IMR-90 (cell line): ENCODE measurements at regions not wholly inside any gene's neighbourhood (a gene's known extent, or its start where the extent isn't known, plus 50 kb on each side); places are given as distances from the start of the nearest gene placed in this dataset.

Experiments
- ATAC-seq: fragments of 200-7000 bp; cut with Tn5 transposase; 2 replicates; pipeline ENCODE4 v1.9.1; 2020; ENCODE audit warnings: low read depth, mild to moderate bottlenecking, moderate library complexity
- BruUV-seq: library from RNA; stranded (reverse); fragments of 400-500 nt; replicated peaks from 2 replicates; lab custom pipeline; 2021; lab: Mats Ljungman, UMichigan
- CTCF ChIA-PET: fragments of 300-600 bp; formaldehyde crosslinking; extraction: SDS; loops from one replicate; lab custom pipeline; 2021; ENCODE audit warnings: antibody characterized with exemption; lab: Yijun Ruan, JAX
- POLR2A ChIA-PET: fragments of 300-600 bp; sonication (Branson Sonifier 250); formaldehyde crosslinking; loops from one replicate; lab custom pipeline; 2022; ENCODE audit warnings: antibody characterized with exemption; ENCODE audit not compliant: unreplicated experiment; lab: Charles Lee
- DNase-seq: peaks from one replicate; pipeline ENCODE4 v3.0.0; 2013
- H2AFZ ChIP-seq: replicated peaks from 2 replicates; pipeline ENCODE3; 2013; ENCODE audit warnings: low read length, mild to moderate bottlenecking; ENCODE audit not compliant: poor library complexity
- H2AK5ac ChIP-seq: 2 replicates; pipeline ENCODE4 v1.6.1; 2013; ENCODE audit warnings: low read depth, low read length, inconsistent platforms
- H2AK9ac ChIP-seq: replicated peaks from 2 replicates; pipeline ENCODE3; 2013; ENCODE audit warnings: mild to moderate bottlenecking, low read depth, low read length, moderate library complexity; ENCODE audit not compliant: poor library complexity
- H2BK120ac ChIP-seq: 2 replicates; pipeline ENCODE4 v1.6.1; 2013; ENCODE audit warnings: low read depth, low read length, inconsistent platforms
- H2BK15ac ChIP-seq: 3 replicates; pipeline ENCODE4 v1.6.1; 2013; ENCODE audit warnings: low read depth, low read length, inconsistent platforms
- H2BK20ac ChIP-seq: 2 replicates; pipeline ENCODE4 v1.6.1; 2013; ENCODE audit warnings: low read depth, mild to moderate bottlenecking, inconsistent platforms, low read length, moderate library complexity
- H2BK5ac ChIP-seq: 2 replicates; pipeline ENCODE4 v1.6.1; 2013; ENCODE audit warnings: mild to moderate bottlenecking, low read depth, low read length, inconsistent platforms; ENCODE audit not compliant: poor library complexity, severe bottlenecking
- H3K14ac ChIP-seq: replicated peaks from 2 replicates; pipeline ENCODE4 v1.6.1; 2013; ENCODE audit warnings: low read depth, low read length, inconsistent platforms
- H3K18ac ChIP-seq: 2 replicates; pipeline ENCODE4 v1.6.1; 2013; ENCODE audit warnings: low read depth, low read length, control low read depth
- H3K23ac ChIP-seq: 2 replicates; pipeline ENCODE4 v1.6.1; 2013; ENCODE audit warnings: low read depth, low read length, inconsistent platforms
- H3K27ac ChIP-seq: 2 replicates; pipeline ENCODE4 v1.5.1; 2013; ENCODE audit warnings: mild to moderate bottlenecking, control low read depth, low read length; ENCODE audit not compliant: insufficient read depth
- H3K27me3 ChIP-seq: 2 replicates; pipeline ENCODE4 v1.6.1; 2013; ENCODE audit warnings: low read length; ENCODE audit not compliant: control insufficient read depth, insufficient read depth
- H3K36me3 ChIP-seq: 2 replicates; pipeline ENCODE4 v1.6.1; 2013; ENCODE audit warnings: low read length, mixed read lengths; ENCODE audit not compliant: control insufficient read depth, insufficient read depth
- H3K4ac ChIP-seq: 2 replicates; pipeline ENCODE4 v1.6.1; 2013; ENCODE audit warnings: low read depth, low read length, inconsistent platforms
- H3K4me1 ChIP-seq: 2 replicates; pipeline ENCODE4 v1.6.1; 2013; ENCODE audit warnings: low read length, mixed read lengths; ENCODE audit not compliant: control insufficient read depth, insufficient read depth
- H3K4me2 ChIP-seq: 2 replicates; pipeline ENCODE4 v1.6.1; 2013; ENCODE audit warnings: low read depth, mild to moderate bottlenecking, control low read depth, low read length, moderate library complexity
- H3K4me3 ChIP-seq: 2 replicates; pipeline ENCODE4 v1.5.1; 2013; ENCODE audit warnings: low read depth, mild to moderate bottlenecking, control low read depth, low read length, moderate library complexity; ENCODE audit not compliant: insufficient read depth
- H3K56ac ChIP-seq: 2 replicates; pipeline ENCODE4 v1.6.1; 2013; ENCODE audit warnings: low read length, inconsistent platforms; ENCODE audit not compliant: insufficient read depth; ENCODE audit errors: extremely low read depth
- H3K79me1 ChIP-seq, 2 experiments: 2 replicates each; pipeline ENCODE4 v1.6.1; 2013; ENCODE audit warnings: low read length in 2 of 2, inconsistent platforms in 1 of 2, low read depth in 1 of 2
- H3K9ac ChIP-seq: 2 replicates; pipeline ENCODE4 v1.6.1; 2013; ENCODE audit warnings: low read depth, low read length, control low read depth
- H3K9me1 ChIP-seq: 2 replicates; pipeline ENCODE4 v1.6.1; 2013; ENCODE audit warnings: low read length, inconsistent platforms; ENCODE audit not compliant: insufficient read depth
- H3K9me3 ChIP-seq: 2 replicates; pipeline ENCODE4 v1.6.1; 2013; ENCODE audit warnings: low read length; ENCODE audit not compliant: control insufficient read depth, insufficient read depth
- H4K20me1 ChIP-seq: 2 replicates; pipeline ENCODE4 v1.6.1; 2013; ENCODE audit warnings: low read length, inconsistent platforms; ENCODE audit not compliant: insufficient read depth
- H4K5ac ChIP-seq: 2 replicates; pipeline ENCODE4 v1.6.1; 2013; ENCODE audit warnings: mild to moderate bottlenecking, low read depth, low read length, control low read depth
- H4K8ac ChIP-seq, 2 experiments: 2 replicates each; pipeline ENCODE4 v1.6.1; 2013; ENCODE audit warnings: low read depth in 2 of 2, low read length in 2 of 2, control low read depth in 1 of 2, inconsistent platforms in 1 of 2
- H4K91ac ChIP-seq: 2 replicates; pipeline ENCODE4 v1.6.1; 2013; ENCODE audit warnings: low read depth, low read length, inconsistent platforms; ENCODE audit not compliant: insufficient read depth
- BHLHE40 ChIP-seq: fragments of 150-350 bp; IDR thresholded peaks from 2 replicates; pipeline ENCODE4 v1.6.1; 2016; ENCODE audit warnings: mild to moderate bottlenecking, low read depth, low read length
- CEBPB ChIP-seq: IDR thresholded peaks from 2 replicates; pipeline ENCODE4 v1.6.1; 2012; ENCODE audit warnings: low read depth, low read length, improper control_type of control experiment
- CHD1 ChIP-seq: IDR thresholded peaks from 2 replicates; pipeline ENCODE4 v1.6.1; 2012; ENCODE audit warnings: low read depth, low read length, improper control_type of control experiment
- FOS ChIP-seq: fragments of 150-350 bp; IDR thresholded peaks from 2 replicates; pipeline ENCODE4 v1.6.1; 2016; ENCODE audit warnings: low read depth, low read length
- MAFK ChIP-seq: IDR thresholded peaks from 2 replicates; pipeline ENCODE4 v1.6.1; 2012; ENCODE audit warnings: low read depth, low read length, improper control_type of control experiment
- MAZ ChIP-seq: IDR thresholded peaks from 2 replicates; pipeline ENCODE4 v1.6.1; 2012; ENCODE audit warnings: low read depth, mild to moderate bottlenecking, low read length, improper control_type of control experiment, moderate library complexity, borderline replicate concordance
- MXI1 ChIP-seq: IDR thresholded peaks from 2 replicates; pipeline ENCODE4 v1.6.1; 2012; ENCODE audit warnings: low read depth, mild to moderate bottlenecking, low read length, moderate library complexity, borderline replicate concordance
- NFE2L2 ChIP-seq: fragments of 150-350 bp; IDR thresholded peaks from 2 replicates; pipeline ENCODE4 v1.6.1; 2016; ENCODE audit warnings: low read depth, mild to moderate bottlenecking, low read length
- POLR2A ChIP-seq: IDR thresholded peaks from 2 replicates; pipeline ENCODE4 v1.6.1; 2012; ENCODE audit warnings: mild to moderate bottlenecking, low read depth, low read length
- RAD21 ChIP-seq: IDR thresholded peaks from 2 replicates; pipeline ENCODE4 v1.6.1; 2012; ENCODE audit warnings: low read length, improper control_type of control experiment
- RCOR1 ChIP-seq: IDR thresholded peaks from 2 replicates; pipeline ENCODE4 v1.6.1; 2012; ENCODE audit warnings: mild to moderate bottlenecking, low read length, improper control_type of control experiment; ENCODE audit not compliant: insufficient replicate concordance
- RFX5 ChIP-seq: IDR thresholded peaks from 2 replicates; pipeline ENCODE4 v1.8.0; 2012; ENCODE audit warnings: low read depth, mild to moderate bottlenecking, low read length, moderate library complexity
- SMC3 ChIP-seq: fragments of 150-350 bp; IDR thresholded peaks from 2 replicates; pipeline ENCODE4 v1.6.1; 2016; ENCODE audit warnings: low read depth, mild to moderate bottlenecking, antibody characterized with exemption, low read length, moderate library complexity
- WGBS, 2 experiments: methylation state at CpG; one replicate each; pipeline versions ENCODE4 v1.1.5 to v1.1.7; 2013; ENCODE audit warnings: missing lambda C conversion rate in 2 of 2; ENCODE audit not compliant: insufficient read length in 1 of 2; ENCODE audit errors: extremely low coverage in 2 of 2; 5-methylcytosine and 5-hydroxymethylcytosine counted together
- dilution Hi-C: fragments of 300-500 bp; cut with HindIII; formaldehyde crosslinking; loops from one replicate; pipeline ENCODE4 v1.14.3; 2018; ENCODE audit warnings: low sequenced_read_pairs; ENCODE audit not compliant: unreplicated experiment
- in situ Hi-C: fragments of 300-500 bp; cut with MboI; formaldehyde crosslinking; loops from 3 replicates; pipeline ENCODE4 v1.14.3; 2019; ENCODE audit warnings: low sequenced_read_pairs, inconsistent platforms, mixed read lengths
- intact Hi-C: fragments of 100-400 bp; cut with micrococcal nuclease; formaldehyde crosslinking; loops from 2 replicates; pipeline ENCODE4 v1.10.0; 2022
- TF ChIP-seq, protein P1 (sequence below): conservative IDR thresholded peaks from 2 replicates; pipeline ENCODE4 v1.5.1; 2012; ENCODE audit warnings: mild to moderate bottlenecking, low read depth, low read length, improper control_type of control experiment
- TF ChIP-seq, protein P2 (sequence below): fragments of 150-350 bp; IDR thresholded peaks from 2 replicates; pipeline ENCODE4 v1.6.1; 2016; ENCODE audit warnings: low read depth, mild to moderate bottlenecking, low read length, moderate library complexity, borderline replicate concordance
- TF ChIP-seq, protein P3 (sequence below): fragments of 150-350 bp; IDR thresholded peaks from 2 replicates; pipeline ENCODE4 v1.6.1; 2017; ENCODE audit warnings: mild to moderate bottlenecking, antibody characterized with exemption, low read length, low read depth

DNA sequence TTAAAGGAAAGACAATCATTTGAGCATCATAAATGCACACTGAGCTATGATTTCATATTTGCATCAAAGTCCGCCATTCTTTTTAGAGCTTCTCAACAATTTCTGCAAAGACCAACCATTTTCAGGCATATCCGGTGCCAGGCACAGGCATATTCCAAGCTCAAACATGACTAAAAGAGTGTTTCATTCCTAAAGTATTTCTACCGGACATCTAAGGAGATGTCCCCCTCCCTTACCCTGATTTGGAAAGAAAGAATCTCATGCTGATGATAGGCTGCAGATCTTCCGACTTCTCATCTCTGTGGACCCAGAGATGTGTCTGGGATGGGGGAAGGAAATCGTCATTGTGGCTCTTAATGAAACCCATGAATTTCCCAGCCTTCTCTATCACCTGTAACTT lies 600.5 kb upstream of the MGMT start:
- no peak overlapping the region for H2BK15ac ChIP-seq
- no peak overlapping the region for H2AFZ ChIP-seq
- no peak overlapping the region for H3K56ac ChIP-seq
- DNase-seq (no peak), ATAC-seq (no peak)
- no peak overlapping the region for H4K5ac ChIP-seq
- no peak overlapping the region for H3K23ac ChIP-seq
- H3K18ac ChIP-seq, result no peak overlapping the region
- peaks cover 45% of the 10 kb centered on the region for H3K9me3 ChIP-seq
- in situ Hi-C loops, result no loop called here
- no peak overlapping the region for H3K27ac ChIP-seq
- no peaks in the 10 kb centered on the region for H3K79me1 ChIP-seq
- H2BK120ac ChIP-seq, result no peak overlapping the region
- H4K91ac ChIP-seq, result no peak overlapping the region
- H3K4ac ChIP-seq, result no peak overlapping the region
- TF ChIP-seq FOS (no peak), RFX5 (no peak), SMC3 (no peak), RAD21 (no peak), NFE2L2 (no peak), MXI1 (no peak), BHLHE40 (no peak), POLR2A (no peak), MAZ (no peak), MAFK (no peak), CEBPB (no peak), CHD1 (no peak), RCOR1 (no peak)
- TF ChIP-seq, protein P1, sequence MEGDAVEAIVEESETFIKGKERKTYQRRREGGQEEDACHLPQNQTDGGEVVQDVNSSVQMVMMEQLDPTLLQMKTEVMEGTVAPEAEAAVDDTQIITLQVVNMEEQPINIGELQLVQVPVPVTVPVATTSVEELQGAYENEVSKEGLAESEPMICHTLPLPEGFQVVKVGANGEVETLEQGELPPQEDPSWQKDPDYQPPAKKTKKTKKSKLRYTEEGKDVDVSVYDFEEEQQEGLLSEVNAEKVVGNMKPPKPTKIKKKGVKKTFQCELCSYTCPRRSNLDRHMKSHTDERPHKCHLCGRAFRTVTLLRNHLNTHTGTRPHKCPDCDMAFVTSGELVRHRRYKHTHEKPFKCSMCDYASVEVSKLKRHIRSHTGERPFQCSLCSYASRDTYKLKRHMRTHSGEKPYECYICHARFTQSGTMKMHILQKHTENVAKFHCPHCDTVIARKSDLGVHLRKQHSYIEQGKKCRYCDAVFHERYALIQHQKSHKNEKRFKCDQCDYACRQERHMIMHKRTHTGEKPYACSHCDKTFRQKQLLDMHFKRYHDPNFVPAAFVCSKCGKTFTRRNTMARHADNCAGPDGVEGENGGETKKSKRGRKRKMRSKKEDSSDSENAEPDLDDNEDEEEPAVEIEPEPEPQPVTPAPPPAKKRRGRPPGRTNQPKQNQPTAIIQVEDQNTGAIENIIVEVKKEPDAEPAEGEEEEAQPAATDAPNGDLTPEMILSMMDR, result no peak
- TF ChIP-seq, protein P2, sequence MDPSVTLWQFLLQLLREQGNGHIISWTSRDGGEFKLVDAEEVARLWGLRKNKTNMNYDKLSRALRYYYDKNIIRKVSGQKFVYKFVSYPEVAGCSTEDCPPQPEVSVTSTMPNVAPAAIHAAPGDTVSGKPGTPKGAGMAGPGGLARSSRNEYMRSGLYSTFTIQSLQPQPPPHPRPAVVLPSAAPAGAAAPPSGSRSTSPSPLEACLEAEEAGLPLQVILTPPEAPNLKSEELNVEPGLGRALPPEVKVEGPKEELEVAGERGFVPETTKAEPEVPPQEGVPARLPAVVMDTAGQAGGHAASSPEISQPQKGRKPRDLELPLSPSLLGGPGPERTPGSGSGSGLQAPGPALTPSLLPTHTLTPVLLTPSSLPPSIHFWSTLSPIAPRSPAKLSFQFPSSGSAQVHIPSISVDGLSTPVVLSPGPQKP, result no peak
- TF ChIP-seq, protein P3, sequence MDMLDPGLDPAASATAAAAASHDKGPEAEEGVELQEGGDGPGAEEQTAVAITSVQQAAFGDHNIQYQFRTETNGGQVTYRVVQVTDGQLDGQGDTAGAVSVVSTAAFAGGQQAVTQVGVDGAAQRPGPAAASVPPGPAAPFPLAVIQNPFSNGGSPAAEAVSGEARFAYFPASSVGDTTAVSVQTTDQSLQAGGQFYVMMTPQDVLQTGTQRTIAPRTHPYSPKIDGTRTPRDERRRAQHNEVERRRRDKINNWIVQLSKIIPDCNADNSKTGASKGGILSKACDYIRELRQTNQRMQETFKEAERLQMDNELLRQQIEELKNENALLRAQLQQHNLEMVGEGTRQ, result no peak
- H3K27me3 ChIP-seq, result no peaks in the 10 kb centered on the region
- H3K9ac ChIP-seq, result no peak overlapping the region
- no peak overlapping the region for H2BK5ac ChIP-seq
- intact Hi-C loops, result no loop called here
- no peak overlapping the region for H2AK9ac ChIP-seq
- H4K20me1 ChIP-seq, result no peaks in the 10 kb centered on the region
- no peak overlapping the region for H3K4me2 ChIP-seq
- no peak overlapping the region for H3K4me3 ChIP-seq
- CTCF ChIA-PET, result no interaction called here
- WGBS, 2 experiments, result no CpG with 5 or more reads among the region's 5 CpGs
- no peak overlapping the region for H2AK5ac ChIP-seq
- H3K14ac ChIP-seq, result no peak overlapping the region
- H4K8ac ChIP-seq, result no peak overlapping the region
- no peaks in the 10 kb centered on the region for H3K9me1 ChIP-seq
- dilution Hi-C loops, result no loop called here
- H3K36me3 ChIP-seq, result no peaks in the 10 kb centered on the region
- H3K4me1 ChIP-seq, result no peaks in the 10 kb centered on the region
- no TSS peak for BruUV-seq
- no peak overlapping the region for H2BK20ac ChIP-seq
- POLR2A ChIA-PET, result no interaction called here
